HG03196 (cell line): ENCODE measurements at regions not wholly inside any gene's neighbourhood (a gene's known extent, or its start where the extent isn't known, plus 50 kb on each side); places are given as distances from the start of the nearest gene placed in this dataset.
"Not testable (repeated sequence)": the region's sequence is repeated elsewhere in the genome, so short reads cannot be mapped to it uniquely, and the experiment has no call there.

Source experiments
- ATAC-seq: cut with Tn5 transposase; IDR thresholded peaks from one replicate; pipeline ENCODE4 v1.9.1; 2021; ENCODE audit not compliant: unreplicated experiment

GRCh38 chr14:65153101-65153500, 50.8 kb upstream of the MAX start:
- ATAC-seq: no peak

- ATAC-seq: peak; percentile 47
Observed at GRCh38 chr14:65156568-65157366, 54.5 kb upstream of the MAX start.

GRCh38 chr14:65159281-65160062, 57.2 kb upstream of the MAX start:
- ATAC-seq: peak; percentile 72

GRCh38 chr14:65160091-65160490, 57.8 kb upstream of the MAX start:
- peak; percentile 12 for ATAC-seq

- no peak for ATAC-seq
Observed at GRCh38 chr14:65162031-65162430, 59.7 kb upstream of the MAX start.

GRCh38 chr14:65164068-65164824, 61.9 kb upstream of the MAX start:
- no peak for ATAC-seq

GRCh38 chr14:65164825-65165135, 62.5 kb upstream of the MAX start:
- ATAC-seq: no peak

GRCh38 chr14:65167072-65167645, 64.8 kb upstream of the MAX start:
- ATAC-seq: no peak

- peak; percentile 3 for ATAC-seq
Observed at GRCh38 chr14:65168840-65169239, 66.5 kb upstream of the MAX start.

- peak; percentile 84 for ATAC-seq
Observed at GRCh38 chr14:65169351-65169750, 67.0 kb upstream of the MAX start.

- peak; percentile 2 for ATAC-seq
Observed at GRCh38 chr14:65170318-65170717, 68.0 kb upstream of the MAX start.

GRCh38 chr14:65170768-65171507, 68.6 kb upstream of the MAX start:
- peak; percentile 41 for ATAC-seq

GRCh38 chr14:65173973-65174693, 71.8 kb upstream of the MAX start:
- ATAC-seq: no peak

- no peak for ATAC-seq
Observed at GRCh38 chr14:65174783-65175182, 72.5 kb upstream of the MAX start.

- ATAC-seq: no peak
Observed at GRCh38 chr14:65177551-65177950, 75.2 kb upstream of the MAX start.

GRCh38 chr14:65179231-65179630, 76.9 kb upstream of the MAX start:
- not testable (repeated sequence) for ATAC-seq

GRCh38 chr14:65179918-65180724, 77.8 kb upstream of the MAX start:
- peak; percentile 89 for ATAC-seq

GRCh38 chr14:65180725-65181025, 78.4 kb upstream of the MAX start:
- no peak for ATAC-seq

GRCh38 chr14:65184032-65184764, 81.9 kb upstream of the MAX start:
- no peak for ATAC-seq
